Fibroblast of pulmonary artery (primary cell): ENCODE measurements at regions not wholly inside any gene's neighbourhood (a gene's known extent, or its start where the extent isn't known, plus 50 kb on each side); places are given as distances from the start of the nearest gene placed in this dataset.

Experiments
- DNase-seq: peaks from one replicate; pipeline ENCODE4 v3.0.0-alpha.2; 2010; ENCODE audit warnings: low read depth
- H3K4me3 ChIP-seq: replicated peaks from 2 replicates; pipeline ENCODE4 v1.5.1; 2011; ENCODE audit warnings: low read depth, mild to moderate bottlenecking, control low read depth, low read length, moderate library complexity
- CTCF ChIP-seq: IDR thresholded peaks from 2 replicates; pipeline ENCODE4 v1.5.1; 2011; ENCODE audit warnings: mild to moderate bottlenecking, control low read depth, low read length, inconsistent platforms; ENCODE audit errors: missing control alignments

- no peak overlapping the region for H3K4me3 ChIP-seq
- no peak for TF ChIP-seq CTCF
- no peak for DNase-seq
Measured at GRCh38 chr4:163969291-163969690, 474.8 kb downstream of the TMA16 start.

- no peak for TF ChIP-seq CTCF
- no peak overlapping the region for H3K4me3 ChIP-seq
- no peak for DNase-seq
Measured at GRCh38 chr4:163976588-163976987, 482.1 kb downstream of the TMA16 start.

- H3K4me3 ChIP-seq = no peak overlapping the region
- no peak for DNase-seq
- TF ChIP-seq CTCF = no peak
Measured at GRCh38 chr4:163988391-163988790, 493.9 kb downstream of the TMA16 start.

- no peak for DNase-seq
- no peak for TF ChIP-seq CTCF
- no peak overlapping the region for H3K4me3 ChIP-seq
Measured at GRCh38 chr4:163988865-163989264, 494.4 kb downstream of the TMA16 start.

GRCh38 chr4:163991298-163991865 is 496.9 kb downstream of the TMA16 start:
- TF ChIP-seq CTCF = no peak
- DNase-seq = no peak

GRCh38 chr4:164009435-164009834 is 514.9 kb downstream of the TMA16 start:
- no peak for TF ChIP-seq CTCF
- H3K4me3 ChIP-seq = no peak overlapping the region
- no peak for DNase-seq

More at GRCh38 chr4:163991298-163991865, 496.9 kb downstream of the TMA16 start:
- no peak overlapping the region for H3K4me3 ChIP-seq

- no peak for DNase-seq
Measured at GRCh38 chr4:164011791-164012190, 517.3 kb downstream of the TMA16 start.

More at GRCh38 chr4:164011791-164012190, 517.3 kb downstream of the TMA16 start:
- no peak overlapping the region for H3K4me3 ChIP-seq
- TF ChIP-seq CTCF = no peak
